Caco-2 (cell line): ENCODE measurements at regions not wholly inside any gene's neighbourhood (a gene's known extent, or its start where the extent isn't known, plus 50 kb on each side); places are given as distances from the start of the nearest gene placed in this dataset.

Experiments used
- BruUV-seq: library from RNA; stranded (reverse); fragments of 400-500 nt; replicated peaks from 2 replicates; lab custom pipeline; 2021; lab: Mats Ljungman, UMichigan
- CTCF ChIA-PET: fragments of 300-600 bp; sonication (Branson Sonifier 250); formaldehyde crosslinking; loops from one replicate; lab custom pipeline; 2022; ENCODE audit warnings: antibody characterized with exemption; lab: Charles Lee
- POLR2A ChIA-PET: fragments of 300-600 bp; sonication (Branson Sonifier 250); formaldehyde crosslinking; loops from one replicate; lab custom pipeline; 2022; ENCODE audit warnings: antibody characterized with exemption; lab: Charles Lee
- DNase-seq, 2 experiments: peaks; one replicate each; pipeline versions ENCODE4 v3.0.0 to v3.0.0-alpha.2; 2020 to 2022
- H3K27me3 ChIP-seq: replicated peaks from 2 replicates; pipeline ENCODE4 v1.6.0; 2011; ENCODE audit warnings: low read length; ENCODE audit not compliant: control insufficient read depth, insufficient read depth
- H3K36me3 ChIP-seq: 2 replicates; pipeline ENCODE4 v1.5.1; 2011; ENCODE audit warnings: low read length; ENCODE audit not compliant: control insufficient read depth, insufficient read depth
- H3K4me1 ChIP-seq: fragments of 250-450 bp; sonication (Bioruptor Pico); 2 replicates; pipeline ENCODE4 v1.5.1; 2020; ENCODE audit warnings: mild to moderate bottlenecking
- H3K4me3 ChIP-seq: 2 replicates; pipeline ENCODE4 v1.5.1; 2011; ENCODE audit warnings: low read depth, mild to moderate bottlenecking, control low read depth, low read length
- H3K9me3 ChIP-seq: fragments of 250-450 bp; sonication (Bioruptor Pico); 2 replicates; pipeline ENCODE4 v1.5.1; 2020; ENCODE audit warnings: mild to moderate bottlenecking, moderate library complexity
- H3K27ac Mint-ChIP-seq: one replicate; pipeline ENCODE4 v1.8.0; 2022; ENCODE audit warnings: mixed read lengths; ENCODE audit not compliant: unreplicated experiment
- H3K27me3 Mint-ChIP-seq: one replicate; pipeline ENCODE4 v1.8.0; 2022; ENCODE audit warnings: mixed read lengths; ENCODE audit not compliant: insufficient read depth, unreplicated experiment
- H3K36me3 Mint-ChIP-seq: one replicate; pipeline ENCODE4 v1.8.0; 2022; ENCODE audit warnings: mild to moderate bottlenecking, mixed read lengths; ENCODE audit not compliant: insufficient read depth, unreplicated experiment
- H3K4me1 Mint-ChIP-seq: one replicate; pipeline ENCODE4 v1.8.0; 2022; ENCODE audit warnings: low read depth, mixed read lengths; ENCODE audit not compliant: unreplicated experiment
- H3K4me3 Mint-ChIP-seq: one replicate; pipeline ENCODE4 v1.8.0; 2022; ENCODE audit warnings: mild to moderate bottlenecking, moderate library complexity, mixed read lengths; ENCODE audit not compliant: unreplicated experiment
- H3K9me3 Mint-ChIP-seq: one replicate; pipeline ENCODE4 v1.8.0; 2022; ENCODE audit warnings: mixed read lengths; ENCODE audit not compliant: unreplicated experiment
- intact Hi-C: fragments of 100-400 bp; cut with micrococcal nuclease; formaldehyde crosslinking; loops from one replicate; pipeline ENCODE4 v1.10.0; 2022; ENCODE audit not compliant: unreplicated experiment
- TF ChIP-seq, protein P1 (sequence below), 2 experiments: fragments of 200-600 bp in 1 of 2; IDR thresholded peaks; 1 replicate in 1 of 2; 2 replicates in 1 of 2; pipeline versions ENCODE4 v1.5.1 to v1.8.0; 2011 to 2022; ENCODE audit warnings: antibody characterized with exemption in 1 of 2, control low read depth in 1 of 2, inconsistent platforms in 1 of 2, low read depth in 1 of 2, low read length in 1 of 2, mild to moderate bottlenecking in 1 of 2, moderate library complexity in 1 of 2; ENCODE audit not compliant: insufficient read depth in 1 of 2, severe bottlenecking in 1 of 2, unreplicated experiment in 1 of 2

DNA sequence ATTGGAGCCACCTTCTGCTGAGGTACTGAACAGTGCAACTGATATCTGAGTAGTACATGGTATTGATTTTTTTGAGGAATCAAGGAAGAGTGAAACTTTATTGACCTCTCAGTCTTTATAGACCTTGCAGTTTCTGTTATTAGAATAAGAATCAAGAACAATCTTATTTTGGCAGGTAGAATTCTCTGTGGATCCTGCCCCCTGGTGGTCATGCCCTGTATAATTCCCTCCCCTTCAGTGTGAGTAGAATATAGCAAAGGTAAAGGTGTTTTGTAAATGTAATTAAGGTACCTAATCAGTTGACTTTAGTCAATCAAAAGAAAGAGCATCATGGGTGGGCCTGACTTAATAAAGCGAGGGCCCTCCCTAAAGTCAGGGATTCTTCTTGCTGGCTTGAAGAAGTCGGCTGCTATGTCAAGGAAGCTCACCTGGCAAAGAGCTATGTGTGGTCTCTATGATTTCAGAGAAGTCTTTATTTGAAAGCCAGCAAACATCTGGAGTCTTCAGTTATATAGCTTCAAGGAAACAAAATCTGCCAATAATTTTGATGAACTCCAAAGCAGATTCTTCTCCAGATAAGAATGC lies 142.8 kb downstream of the LSM5 start:
- ChIA-PET POLR2A (interaction anchor here (0.6 kb wide), 1 partner anchor 11 kb away, joined by 3 read pairs; no protein-coding TSS in a partner anchor), CTCF (interaction anchor here (1.1 kb wide), 1 partner anchor 137 kb away, joined by 9 read pairs; no protein-coding TSS in a partner anchor)
- H3K27me3 ChIP-seq: no peaks in the 10 kb centered on the region
- no peak overlapping the region for H3K4me3 ChIP-seq
- H3K36me3 ChIP-seq: no peaks in the 10 kb centered on the region
- no peaks in the 10 kb centered on the region for H3K4me1 Mint-ChIP-seq
- no peaks in the 10 kb centered on the region for H3K9me3 ChIP-seq
- no peak overlapping the region for H3K27ac Mint-ChIP-seq
- peaks cover 9% of the 10 kb centered on the region for H3K9me3 Mint-ChIP-seq
- TF ChIP-seq, protein P1, sequence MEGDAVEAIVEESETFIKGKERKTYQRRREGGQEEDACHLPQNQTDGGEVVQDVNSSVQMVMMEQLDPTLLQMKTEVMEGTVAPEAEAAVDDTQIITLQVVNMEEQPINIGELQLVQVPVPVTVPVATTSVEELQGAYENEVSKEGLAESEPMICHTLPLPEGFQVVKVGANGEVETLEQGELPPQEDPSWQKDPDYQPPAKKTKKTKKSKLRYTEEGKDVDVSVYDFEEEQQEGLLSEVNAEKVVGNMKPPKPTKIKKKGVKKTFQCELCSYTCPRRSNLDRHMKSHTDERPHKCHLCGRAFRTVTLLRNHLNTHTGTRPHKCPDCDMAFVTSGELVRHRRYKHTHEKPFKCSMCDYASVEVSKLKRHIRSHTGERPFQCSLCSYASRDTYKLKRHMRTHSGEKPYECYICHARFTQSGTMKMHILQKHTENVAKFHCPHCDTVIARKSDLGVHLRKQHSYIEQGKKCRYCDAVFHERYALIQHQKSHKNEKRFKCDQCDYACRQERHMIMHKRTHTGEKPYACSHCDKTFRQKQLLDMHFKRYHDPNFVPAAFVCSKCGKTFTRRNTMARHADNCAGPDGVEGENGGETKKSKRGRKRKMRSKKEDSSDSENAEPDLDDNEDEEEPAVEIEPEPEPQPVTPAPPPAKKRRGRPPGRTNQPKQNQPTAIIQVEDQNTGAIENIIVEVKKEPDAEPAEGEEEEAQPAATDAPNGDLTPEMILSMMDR (IDR thresholded peaks at IDR 0.05; ENCODE audit: insufficient read depth in 1 of 2, low read depth in 1 of 2, low read length in 1 of 2, severe bottlenecking in 1 of 2, unreplicated experiment in 1 of 2): peak; percentile 68 to 82
- intact Hi-C loops: loop anchor here (2.0 to 10.0 kb wide), 4 partner anchors 73 to 605 kb away; no protein-coding TSS in a partner anchor
- no peaks in the 10 kb centered on the region for H3K4me1 ChIP-seq
- H3K4me3 Mint-ChIP-seq: no peak overlapping the region
- no peaks in the 10 kb centered on the region for H3K36me3 Mint-ChIP-seq
- BruUV-seq: no TSS peak
- H3K27me3 Mint-ChIP-seq: peaks cover 8% of the 10 kb centered on the region
- peak in 1 of 2 experiments; percentile 43 for DNase-seq

DNA sequence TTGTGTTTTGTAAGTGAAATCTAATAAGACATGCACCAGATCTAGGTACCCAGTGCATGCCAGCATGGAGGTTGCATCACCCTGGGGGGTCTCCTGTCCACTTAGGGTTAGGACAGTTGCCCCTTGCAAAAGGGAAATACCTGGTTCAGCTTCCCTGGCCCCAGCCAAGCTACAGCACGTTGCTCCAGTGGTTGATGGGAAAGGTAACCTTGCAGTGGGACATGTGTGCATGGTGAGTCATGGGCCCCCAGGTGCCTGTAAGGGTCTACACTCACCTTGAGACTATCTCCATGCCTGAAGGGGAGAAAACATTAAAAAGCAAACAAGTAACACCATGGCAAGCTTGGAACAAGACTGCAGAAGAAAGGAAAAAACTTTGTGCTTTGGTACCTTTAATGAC lies 143.9 kb downstream of the LSM5 start:
- H3K4me1 Mint-ChIP-seq: no peaks in the 10 kb centered on the region
- H3K27ac Mint-ChIP-seq: no peak overlapping the region
- no peaks in the 10 kb centered on the region for H3K27me3 ChIP-seq
- intact Hi-C loops: loop anchor here (2.0 to 10.0 kb wide), 4 partner anchors 71 to 604 kb away; no protein-coding TSS in a partner anchor
- DNase-seq: no peak
- no peaks in the 10 kb centered on the region for H3K9me3 ChIP-seq
- H3K27me3 Mint-ChIP-seq: peaks cover 8% of the 10 kb centered on the region
- no peaks in the 10 kb centered on the region for H3K36me3 Mint-ChIP-seq
- ChIA-PET POLR2A (no interaction called here), CTCF (no interaction called here)
- H3K4me1 ChIP-seq: no peaks in the 10 kb centered on the region
- no TSS peak for BruUV-seq
- no peak overlapping the region for H3K4me3 Mint-ChIP-seq
- TF ChIP-seq, protein P1 (IDR thresholded peaks at IDR 0.05; ENCODE audit: insufficient read depth in 1 of 2, low read depth in 1 of 2, low read length in 1 of 2, severe bottlenecking in 1 of 2, unreplicated experiment in 1 of 2): no peak
- H3K36me3 ChIP-seq: no peaks in the 10 kb centered on the region
- H3K4me3 ChIP-seq: no peak overlapping the region
- H3K9me3 Mint-ChIP-seq: peaks cover 9% of the 10 kb centered on the region

DNA sequence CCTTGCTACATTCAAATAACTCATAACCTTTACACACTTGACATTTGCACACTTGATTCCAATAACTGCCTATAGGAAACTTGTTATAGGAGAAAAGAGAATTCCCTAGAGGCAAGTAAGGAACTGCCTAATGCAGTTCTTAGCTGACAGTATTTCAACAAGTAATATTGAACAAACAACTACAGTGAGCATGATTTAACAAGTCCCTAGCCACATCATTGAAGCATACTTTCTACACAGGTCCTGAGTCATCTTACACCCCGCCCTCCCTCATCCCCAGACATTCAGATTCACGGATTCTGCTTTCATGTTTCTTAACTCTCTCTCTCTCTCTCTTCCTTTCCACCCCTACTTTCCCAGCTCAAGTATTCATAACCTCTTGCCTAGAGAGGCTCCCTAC lies 153.5 kb downstream of the LSM5 start:
- ChIA-PET POLR2A (no interaction called here), CTCF (no interaction called here)
- peaks cover 20% of the 10 kb centered on the region for H3K27me3 Mint-ChIP-seq

More for the DNA sequence above, 153.5 kb downstream of the LSM5 start:
- H3K9me3 Mint-ChIP-seq: no peaks in the 10 kb centered on the region
- no peak for DNase-seq
- no peaks in the 10 kb centered on the region for H3K36me3 ChIP-seq
- no peak overlapping the region for H3K4me3 ChIP-seq
- H3K9me3 ChIP-seq: no peaks in the 10 kb centered on the region; the same call in 1 of the 2 replicates
- intact Hi-C loops: no loop called here
- H3K4me3 Mint-ChIP-seq: no peak overlapping the region
- no peaks in the 10 kb centered on the region for H3K36me3 Mint-ChIP-seq
- BruUV-seq: no TSS peak
- H3K4me1 Mint-ChIP-seq: no peaks in the 10 kb centered on the region
- H3K4me1 ChIP-seq: no peaks in the 10 kb centered on the region
- peaks cover 1% of the 10 kb centered on the region; the same call in 1 of the 2 replicates for H3K27me3 ChIP-seq
- TF ChIP-seq, protein P1 (IDR thresholded peaks at IDR 0.05; ENCODE audit: insufficient read depth in 1 of 2, low read depth in 1 of 2, low read length in 1 of 2, severe bottlenecking in 1 of 2, unreplicated experiment in 1 of 2): no peak
- H3K27ac Mint-ChIP-seq: no peak overlapping the region
